Smooth muscle cell (in vitro differentiated cells): ENCODE measurements at regions not wholly inside any gene's neighbourhood (a gene's known extent, or its start where the extent isn't known, plus 50 kb on each side); places are given as distances from the start of the nearest gene placed in this dataset.

ENCODE experiments used
- DNase-seq: peaks from one replicate; lab custom pipeline; 2025; ENCODE audit not compliant: unreplicated experiment; lab: John Stamatoyannopoulos, UW
- H2AFZ ChIP-seq: fragments of 200-600 bp; sonication (generic); 2 replicates; pipeline ENCODE4 v1.6.0; 2016; ENCODE audit warnings: antibody characterized with exemption, low read depth, mild to moderate bottlenecking
- H3F3A ChIP-seq: fragments of 200-600 bp; sonication (generic); 2 replicates; pipeline ENCODE4 v1.6.0; 2017; ENCODE audit warnings: antibody characterized with exemption, low read depth
- H3K27ac ChIP-seq: fragments of 200-600 bp; sonication (generic); 2 replicates; pipeline ENCODE4 v1.5.1; 2016; ENCODE audit warnings: low read depth, mild to moderate bottlenecking
- H3K27me3 ChIP-seq: fragments of 200-600 bp; sonication (generic); 2 replicates; pipeline ENCODE4 v1.6.1; 2016; ENCODE audit warnings: low read depth, mild to moderate bottlenecking
- H3K36me3 ChIP-seq: fragments of 200-600 bp; sonication (generic); 2 replicates; pipeline ENCODE4 v1.5.1; 2016; ENCODE audit warnings: low read depth
- H3K4me1 ChIP-seq: fragments of 200-600 bp; sonication (generic); 2 replicates; pipeline ENCODE4 v1.5.1; 2016; ENCODE audit warnings: low read depth
- H3K4me2 ChIP-seq: fragments of 200-600 bp; sonication (generic); 2 replicates; pipeline ENCODE4 v1.6.0; 2016; ENCODE audit warnings: mild to moderate bottlenecking
- H3K4me3 ChIP-seq: fragments of 200-600 bp; sonication (generic); 2 replicates; pipeline ENCODE4 v1.5.1; 2016; ENCODE audit warnings: mild to moderate bottlenecking
- H3K79me2 ChIP-seq: fragments of 200-600 bp; sonication (generic); 2 replicates; pipeline ENCODE4 v1.6.0; 2016; ENCODE audit warnings: low read depth, mild to moderate bottlenecking
- H3K9ac ChIP-seq: fragments of 200-600 bp; sonication (generic); 2 replicates; pipeline ENCODE4 v1.6.0; 2016; ENCODE audit warnings: low read depth
- H3K9me3 ChIP-seq: fragments of 200-600 bp; sonication (generic); replicated peaks from 2 replicates; pipeline ENCODE4 v1.5.1; 2016; ENCODE audit warnings: low read depth
- H4K20me1 ChIP-seq: fragments of 200-600 bp; sonication (generic); 2 replicates; pipeline ENCODE4 v1.6.0; 2016; ENCODE audit warnings: low read depth
- WGBS: methylation state at CpG from one replicate; pipeline ENCODE4 v1.1.7; 2016; ENCODE audit warnings: low lambda C conversion rate; 5-methylcytosine and 5-hydroxymethylcytosine counted together
- TF ChIP-seq, protein P1 (sequence below): fragments of 200-600 bp; sonication (generic); IDR thresholded peaks from 2 replicates; pipeline ENCODE4 v1.5.1; 2017; ENCODE audit warnings: borderline replicate concordance, mild to moderate bottlenecking, antibody characterized with exemption; ENCODE audit not compliant: insufficient read depth, poor library complexity, severe bottlenecking

DNA sequence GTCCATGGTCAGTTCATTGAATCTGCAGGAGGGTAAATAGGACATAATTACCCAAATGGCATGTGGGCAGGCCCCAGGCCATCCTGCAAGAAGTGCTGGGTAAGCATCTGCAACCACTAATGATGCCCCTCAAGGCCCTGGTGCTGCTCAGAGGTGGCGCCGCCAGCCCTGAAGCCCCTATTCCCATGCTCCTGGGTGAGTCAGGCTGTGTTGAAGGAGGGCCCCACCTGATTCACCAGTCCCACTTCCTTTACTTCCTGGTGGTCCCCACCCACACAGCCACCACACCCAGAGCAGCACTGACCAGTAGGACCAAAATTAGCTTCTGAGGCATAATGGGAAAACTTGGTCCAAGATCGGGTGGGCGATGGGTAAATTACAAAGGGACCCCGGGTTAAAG, 120.4 kb upstream of the SPRY4 start:
- Histone ChIP-seq H3K36me3 (no peaks in the 10 kb centered on the region), H3K4me3 (no peak overlapping the region), H3K27ac (peak overlapping the region; percentile 87), H3K79me2 (no peaks in the 10 kb centered on the region), H3K4me1 (peaks cover 9% of the 10 kb centered on the region), H4K20me1 (no peaks in the 10 kb centered on the region), H3K9ac (no peak overlapping the region), H3K9me3 (no peaks in the 10 kb centered on the region), H3K4me2 (peak overlapping the region; percentile 76), H3F3A (peaks cover 4% of the 10 kb centered on the region), H3K27me3 (no peaks in the 10 kb centered on the region), H2AFZ (no peak overlapping the region)
- 89% methylated on average over 5 of the region's 5 CpGs for WGBS
- DNase-seq: no peak
- TF ChIP-seq, protein P1, sequence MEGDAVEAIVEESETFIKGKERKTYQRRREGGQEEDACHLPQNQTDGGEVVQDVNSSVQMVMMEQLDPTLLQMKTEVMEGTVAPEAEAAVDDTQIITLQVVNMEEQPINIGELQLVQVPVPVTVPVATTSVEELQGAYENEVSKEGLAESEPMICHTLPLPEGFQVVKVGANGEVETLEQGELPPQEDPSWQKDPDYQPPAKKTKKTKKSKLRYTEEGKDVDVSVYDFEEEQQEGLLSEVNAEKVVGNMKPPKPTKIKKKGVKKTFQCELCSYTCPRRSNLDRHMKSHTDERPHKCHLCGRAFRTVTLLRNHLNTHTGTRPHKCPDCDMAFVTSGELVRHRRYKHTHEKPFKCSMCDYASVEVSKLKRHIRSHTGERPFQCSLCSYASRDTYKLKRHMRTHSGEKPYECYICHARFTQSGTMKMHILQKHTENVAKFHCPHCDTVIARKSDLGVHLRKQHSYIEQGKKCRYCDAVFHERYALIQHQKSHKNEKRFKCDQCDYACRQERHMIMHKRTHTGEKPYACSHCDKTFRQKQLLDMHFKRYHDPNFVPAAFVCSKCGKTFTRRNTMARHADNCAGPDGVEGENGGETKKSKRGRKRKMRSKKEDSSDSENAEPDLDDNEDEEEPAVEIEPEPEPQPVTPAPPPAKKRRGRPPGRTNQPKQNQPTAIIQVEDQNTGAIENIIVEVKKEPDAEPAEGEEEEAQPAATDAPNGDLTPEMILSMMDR: no peak

DNA sequence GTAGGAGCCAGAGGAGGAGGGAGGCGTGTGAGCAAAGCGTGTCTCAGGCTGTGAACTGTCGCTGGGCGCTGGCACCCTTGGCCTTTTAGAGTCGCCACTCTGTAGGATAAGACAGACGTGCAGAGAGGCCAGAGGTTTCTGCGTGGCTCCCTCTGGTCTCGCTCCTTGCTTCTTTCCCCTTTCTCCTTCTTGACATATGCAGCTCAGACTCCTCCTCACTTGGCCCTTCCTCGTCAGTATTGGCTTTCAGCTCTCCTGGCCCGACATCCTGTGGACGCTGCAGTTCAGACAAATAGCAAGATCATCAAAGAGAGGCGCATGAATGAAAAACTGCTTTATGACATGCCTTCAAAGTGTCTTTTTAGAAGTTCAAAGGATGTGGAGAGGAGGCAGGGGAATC, 116.8 kb upstream of the SPRY4 start:
- 71% methylated on average over 12 of the region's 12 CpGs for WGBS
- Histone ChIP-seq H3K9ac (no peak overlapping the region), H4K20me1 (no peaks in the 10 kb centered on the region), H3K9me3 (no peaks in the 10 kb centered on the region), H2AFZ (no peak overlapping the region), H3K36me3 (no peaks in the 10 kb centered on the region), H3K79me2 (no peaks in the 10 kb centered on the region), H3K4me2 (no peak overlapping the region), H3F3A (no peaks in the 10 kb centered on the region), H3K4me1 (peaks cover 3% of the 10 kb centered on the region), H3K27ac (no peak overlapping the region), H3K4me3 (no peak overlapping the region), H3K27me3 (no peaks in the 10 kb centered on the region)
- no peak for DNase-seq
- TF ChIP-seq, protein P1: no peak

DNA sequence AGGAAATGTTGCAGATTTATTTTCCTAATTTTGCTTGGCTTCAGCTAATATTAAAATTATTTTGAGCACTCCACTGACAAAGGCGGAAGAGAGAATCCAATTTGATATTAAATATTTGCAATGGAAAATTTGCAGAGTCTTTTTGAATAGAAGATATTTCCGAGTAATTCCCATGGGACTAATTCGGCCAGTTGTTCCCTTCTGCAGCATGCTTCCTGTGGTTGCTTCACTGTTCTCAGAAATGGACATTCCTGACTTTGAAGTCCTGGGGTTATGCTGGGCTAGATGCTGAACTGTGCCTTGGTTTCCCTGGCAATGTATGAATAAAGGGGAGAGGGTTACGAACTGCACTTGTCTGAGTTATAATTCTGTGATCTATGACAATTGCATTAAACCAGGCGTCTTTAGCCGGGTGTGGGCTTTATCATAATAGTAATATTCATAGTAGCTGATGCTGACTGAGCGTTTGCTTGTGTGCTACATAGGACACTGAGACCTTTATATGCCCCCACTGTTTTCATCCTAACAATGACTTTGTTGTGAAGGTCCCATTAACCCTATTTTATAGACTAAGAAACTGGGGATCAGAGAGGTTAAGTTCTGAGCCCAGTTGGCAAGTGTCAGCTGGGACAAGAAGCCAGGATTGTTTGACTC, 114.5 kb upstream of the SPRY4 start:
- Histone ChIP-seq H4K20me1 (no peaks in the 10 kb centered on the region), H3K27me3 (no peaks in the 10 kb centered on the region), H3K4me3 (no peak overlapping the region), H3K4me1 (no peaks in the 10 kb centered on the region), H3K36me3 (no peaks in the 10 kb centered on the region), H2AFZ (no peak overlapping the region), H3K9me3 (no peaks in the 10 kb centered on the region), H3K9ac (no peak overlapping the region), H3K27ac (no peak overlapping the region), H3F3A (no peaks in the 10 kb centered on the region), H3K4me2 (no peak overlapping the region), H3K79me2 (no peaks in the 10 kb centered on the region)
- WGBS: 92% methylated on average over 7 of the region's 7 CpGs
- TF ChIP-seq, protein P1: no peak
- no peak for DNase-seq

DNA sequence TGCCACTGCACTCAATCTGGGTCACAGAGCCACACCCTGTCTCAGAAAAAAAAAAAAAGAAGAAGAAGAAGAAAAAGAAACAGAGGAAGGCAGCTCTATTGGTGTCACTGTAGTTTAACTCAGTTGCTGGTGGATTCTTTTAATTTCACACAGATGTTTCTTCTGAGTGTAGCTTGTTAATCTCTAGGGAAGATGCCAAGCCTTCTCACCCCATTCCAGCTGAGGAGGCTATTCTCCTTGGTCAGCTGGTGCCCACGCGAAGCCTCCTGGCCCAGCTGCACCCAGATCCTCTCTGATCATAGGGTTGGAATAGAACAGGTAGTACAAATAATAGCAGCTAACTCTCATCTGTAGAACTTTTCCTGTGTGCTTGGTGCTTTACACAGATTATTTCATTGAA, 113.8 kb upstream of the SPRY4 start:
- Histone ChIP-seq H3K4me2 (no peak overlapping the region), H3K9me3 (no peaks in the 10 kb centered on the region), H3K36me3 (no peaks in the 10 kb centered on the region), H3K27ac (no peak overlapping the region), H3K4me3 (no peak overlapping the region), H2AFZ (no peak overlapping the region), H3K79me2 (no peaks in the 10 kb centered on the region), H3K9ac (no peak overlapping the region), H3F3A (no peaks in the 10 kb centered on the region), H3K4me1 (no peaks in the 10 kb centered on the region), H3K27me3 (no peaks in the 10 kb centered on the region), H4K20me1 (no peaks in the 10 kb centered on the region)
- 95% methylated on average over 2 of the region's 2 CpGs for WGBS
- TF ChIP-seq, protein P1: no peak
- no peak for DNase-seq
